ENCODE measurements at regions not wholly inside any gene's neighbourhood (a gene's known extent, or its start where the extent isn't known, plus 50 kb on each side); places are given as distances from the start of the nearest gene placed in this dataset.

GRCh38 chrX:1099146-1099770 is 113.2 kb downstream of the CRLF2 start:
- Mint-ChIP-seq H3K4me3 (ENCODE audit: unreplicated experiment) (no peak overlapping the region), H3K27ac (ENCODE audit: low read depth, unreplicated experiment) (no peak overlapping the region), H3K9me3 (ENCODE audit: unreplicated experiment) (peaks cover 13% of the 10 kb centered on the region), H3K4me1 (ENCODE audit: insufficient read depth, unreplicated experiment) (no peaks in the 10 kb centered on the region), H3K27me3 (ENCODE audit: insufficient read depth, unreplicated experiment) (no peaks in the 10 kb centered on the region), H3K36me3 (ENCODE audit: insufficient read depth, unreplicated experiment) (no peaks in the 10 kb centered on the region)
- intact Hi-C loops (cut with micrococcal nuclease): no loop called here
- TF ChIP-seq, protein P1, sequence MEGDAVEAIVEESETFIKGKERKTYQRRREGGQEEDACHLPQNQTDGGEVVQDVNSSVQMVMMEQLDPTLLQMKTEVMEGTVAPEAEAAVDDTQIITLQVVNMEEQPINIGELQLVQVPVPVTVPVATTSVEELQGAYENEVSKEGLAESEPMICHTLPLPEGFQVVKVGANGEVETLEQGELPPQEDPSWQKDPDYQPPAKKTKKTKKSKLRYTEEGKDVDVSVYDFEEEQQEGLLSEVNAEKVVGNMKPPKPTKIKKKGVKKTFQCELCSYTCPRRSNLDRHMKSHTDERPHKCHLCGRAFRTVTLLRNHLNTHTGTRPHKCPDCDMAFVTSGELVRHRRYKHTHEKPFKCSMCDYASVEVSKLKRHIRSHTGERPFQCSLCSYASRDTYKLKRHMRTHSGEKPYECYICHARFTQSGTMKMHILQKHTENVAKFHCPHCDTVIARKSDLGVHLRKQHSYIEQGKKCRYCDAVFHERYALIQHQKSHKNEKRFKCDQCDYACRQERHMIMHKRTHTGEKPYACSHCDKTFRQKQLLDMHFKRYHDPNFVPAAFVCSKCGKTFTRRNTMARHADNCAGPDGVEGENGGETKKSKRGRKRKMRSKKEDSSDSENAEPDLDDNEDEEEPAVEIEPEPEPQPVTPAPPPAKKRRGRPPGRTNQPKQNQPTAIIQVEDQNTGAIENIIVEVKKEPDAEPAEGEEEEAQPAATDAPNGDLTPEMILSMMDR (IDR thresholded peaks at IDR 0.05; ENCODE audit: unreplicated experiment): no peak
- no TSS peak for BruUV-seq (replicated peaks)
- CTCF ChIA-PET: no interaction called here
- DNase-seq (ENCODE audit: unreplicated experiment): no peak
- POLR2A ChIA-PET: no interaction called here

DNA sequence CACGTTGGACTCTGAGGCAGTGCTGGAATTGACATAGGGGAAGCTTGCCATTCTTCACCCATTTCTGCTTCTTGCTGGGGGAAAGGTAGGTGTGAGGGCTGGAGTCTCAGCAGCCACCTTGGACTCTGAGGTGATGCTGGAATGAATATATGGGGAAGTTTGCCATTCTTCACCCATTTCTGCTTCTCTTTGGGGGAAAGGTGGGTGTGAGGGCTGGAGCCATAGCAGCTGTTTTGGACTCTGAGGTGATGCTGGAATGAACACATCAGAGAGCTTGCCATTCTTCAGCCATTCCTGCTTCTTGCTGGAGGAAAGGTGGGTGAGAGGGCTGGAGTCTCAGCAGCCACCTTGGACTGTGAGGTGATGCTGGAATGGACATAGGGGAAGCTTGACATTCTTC is 115.1 kb downstream of the CRLF2 start:
- Mint-ChIP-seq H3K27ac (ENCODE audit: low read depth, unreplicated experiment) (no peak overlapping the region), H3K27me3 (ENCODE audit: insufficient read depth, unreplicated experiment) (no peaks in the 10 kb centered on the region), H3K36me3 (ENCODE audit: insufficient read depth, unreplicated experiment) (no peaks in the 10 kb centered on the region), H3K4me1 (ENCODE audit: insufficient read depth, unreplicated experiment) (no peaks in the 10 kb centered on the region), H3K9me3 (ENCODE audit: unreplicated experiment) (peaks cover 13% of the 10 kb centered on the region), H3K4me3 (ENCODE audit: unreplicated experiment) (no peak overlapping the region)
- BruUV-seq (replicated peaks): no TSS peak
- CTCF ChIA-PET: no interaction called here
- POLR2A ChIA-PET: no interaction called here
- DNase-seq (ENCODE audit: unreplicated experiment): no peak
- intact Hi-C loops (cut with micrococcal nuclease): no loop called here
- TF ChIP-seq, protein P1 (IDR thresholded peaks at IDR 0.05; ENCODE audit: unreplicated experiment): no peak

- TF ChIP-seq, protein P1 (IDR thresholded peaks at IDR 0.05; ENCODE audit: unreplicated experiment): no peak
- CTCF ChIA-PET: no interaction called here
- BruUV-seq (replicated peaks): no TSS peak
- no peak overlapping the region for H3K27ac Mint-ChIP-seq (ENCODE audit: low read depth, unreplicated experiment)
- DNase-seq (ENCODE audit: unreplicated experiment): no peak
- H3K4me1 Mint-ChIP-seq (ENCODE audit: insufficient read depth, unreplicated experiment): no peaks in the 10 kb centered on the region
- peaks cover 13% of the 10 kb centered on the region for H3K9me3 Mint-ChIP-seq (ENCODE audit: unreplicated experiment)
- H3K36me3 Mint-ChIP-seq (ENCODE audit: insufficient read depth, unreplicated experiment): no peaks in the 10 kb centered on the region
- intact Hi-C loops (cut with micrococcal nuclease): no loop called here
- no peaks in the 10 kb centered on the region for H3K27me3 Mint-ChIP-seq (ENCODE audit: insufficient read depth, unreplicated experiment)
- H3K4me3 Mint-ChIP-seq (ENCODE audit: unreplicated experiment): no peak overlapping the region
- POLR2A ChIA-PET: no interaction called here
Measured at GRCh38 chrX:1094566-1095333, 117.7 kb downstream of the CRLF2 start.

- TF ChIP-seq, protein P1 (IDR thresholded peaks at IDR 0.05; ENCODE audit: unreplicated experiment): no peak
Measured at GRCh38 chrX:1093586-1094421, 118.6 kb downstream of the CRLF2 start.

More at GRCh38 chrX:1093586-1094421, 118.6 kb downstream of the CRLF2 start:
- H3K36me3 Mint-ChIP-seq (ENCODE audit: insufficient read depth, unreplicated experiment): no peaks in the 10 kb centered on the region
- no TSS peak for BruUV-seq (replicated peaks)
- DNase-seq (ENCODE audit: unreplicated experiment): no peak
- H3K4me3 Mint-ChIP-seq (ENCODE audit: unreplicated experiment): no peak overlapping the region
- intact Hi-C loops (cut with micrococcal nuclease): no loop called here
- ChIA-PET CTCF (no interaction called here), POLR2A (no interaction called here)
- peaks cover 8% of the 10 kb centered on the region for H3K9me3 Mint-ChIP-seq (ENCODE audit: unreplicated experiment)
- no peaks in the 10 kb centered on the region for H3K27me3 Mint-ChIP-seq (ENCODE audit: insufficient read depth, unreplicated experiment)
- no peak overlapping the region for H3K27ac Mint-ChIP-seq (ENCODE audit: low read depth, unreplicated experiment)
- H3K4me1 Mint-ChIP-seq (ENCODE audit: insufficient read depth, unreplicated experiment): no peaks in the 10 kb centered on the region
